ENCODE measurements at regions not wholly inside any gene's neighbourhood (a gene's known extent, or its start where the extent isn't known, plus 50 kb on each side); places are given as distances from the start of the nearest gene placed in this dataset.
"Not testable (repeated sequence)": the region's sequence is repeated elsewhere in the genome, so short reads cannot be mapped to it uniquely, and the experiment has no call there.

GRCh38 chr2:212777020-212777491, 238.5 kb upstream of the ERBB4 start:
- DNase-seq = peak in 1 of 2 donors; percentile 9

- DNase-seq = no peak
Observed at GRCh38 chr2:212773808-212774339, 235.3 kb upstream of the ERBB4 start.

GRCh38 chr2:212770240-212770639, 231.6 kb upstream of the ERBB4 start:
- DNase-seq = no peak

- no peak for DNase-seq
Observed at GRCh38 chr2:212766921-212767320, 228.3 kb upstream of the ERBB4 start.

- DNase-seq = no peak
Observed at GRCh38 chr2:212752730-212753351, 214.2 kb upstream of the ERBB4 start.

GRCh38 chr2:212745359-212745758, 206.8 kb upstream of the ERBB4 start:
- DNase-seq = no peak

- DNase-seq = no peak
Observed at GRCh38 chr2:212737392-212738172, 199.0 kb upstream of the ERBB4 start.

- no peak for DNase-seq
Observed at GRCh38 chr2:212736385-212736726, 197.8 kb upstream of the ERBB4 start.

- no peak for DNase-seq
Observed at GRCh38 chr2:212733273-212733672, 194.7 kb upstream of the ERBB4 start.

GRCh38 chr2:212732860-212733259, 194.3 kb upstream of the ERBB4 start:
- DNase-seq = no peak

GRCh38 chr2:212730994-212731393, 192.4 kb upstream of the ERBB4 start:
- DNase-seq = no peak

- DNase-seq = no peak
Observed at GRCh38 chr2:212728717-212729116, 190.1 kb upstream of the ERBB4 start.

- DNase-seq = no peak
Observed at GRCh38 chr2:212727751-212728150, 189.1 kb upstream of the ERBB4 start.

- no peak for DNase-seq
Observed at GRCh38 chr2:212726403-212726802, 187.8 kb upstream of the ERBB4 start.

- DNase-seq = no peak
Observed at GRCh38 chr2:212725180-212725579, 186.6 kb upstream of the ERBB4 start.

- no peak for DNase-seq
Observed at GRCh38 chr2:212723226-212723625, 184.6 kb upstream of the ERBB4 start.

GRCh38 chr2:212722046-212722445, 183.4 kb upstream of the ERBB4 start:
- no peak for DNase-seq

- DNase-seq = no peak
Observed at GRCh38 chr2:212721026-212721451, 182.4 kb upstream of the ERBB4 start.

GRCh38 chr2:212715411-212715810, 176.8 kb upstream of the ERBB4 start:
- not testable (repeated sequence) for DNase-seq

- no peak for DNase-seq
Observed at GRCh38 chr2:212713681-212714080, 175.1 kb upstream of the ERBB4 start.

GRCh38 chr2:212712991-212713390, 174.4 kb upstream of the ERBB4 start:
- DNase-seq = no peak

GRCh38 chr2:212712466-212712865, 173.9 kb upstream of the ERBB4 start:
- DNase-seq = no peak

GRCh38 chr2:212711856-212712255, 173.3 kb upstream of the ERBB4 start:
- no peak for DNase-seq
